AG04449 (cell line): ENCODE measurements at regions not wholly inside any gene's neighbourhood (a gene's known extent, or its start where the extent isn't known, plus 50 kb on each side); places are given as distances from the start of the nearest gene placed in this dataset.

ENCODE experiments used
- CTCF ChIA-PET: fragments of 350-600 bp; formaldehyde crosslinking; extraction: SDS; loops from one replicate; lab custom pipeline; 2021; ENCODE audit warnings: antibody characterized with exemption; lab: Yijun Ruan, JAX
- POLR2A ChIA-PET: fragments of 400-600, 350-600 bp; formaldehyde crosslinking; extraction: SDS; loops from one replicate; lab custom pipeline; 2020; ENCODE audit warnings: antibody characterized with exemption, inconsistent platforms; lab: Yijun Ruan, JAX
- DNase-seq: peaks from one replicate; pipeline ENCODE4 v3.0.0-alpha.2; 2010; ENCODE audit warnings: low read depth, low spot score
- H3K4me3 ChIP-seq: 2 replicates; pipeline ENCODE4 v1.5.1; 2011; ENCODE audit warnings: low read depth, mild to moderate bottlenecking, control low read depth, low read length
- TF ChIP-seq, protein P1 (sequence below): IDR thresholded peaks from one replicate; pipeline ENCODE4 v1.5.1; 2011; ENCODE audit warnings: mild to moderate bottlenecking, moderate library complexity, low read length, control low read depth, inconsistent platforms; ENCODE audit not compliant: insufficient read depth; ENCODE audit errors: missing control alignments

DNA sequence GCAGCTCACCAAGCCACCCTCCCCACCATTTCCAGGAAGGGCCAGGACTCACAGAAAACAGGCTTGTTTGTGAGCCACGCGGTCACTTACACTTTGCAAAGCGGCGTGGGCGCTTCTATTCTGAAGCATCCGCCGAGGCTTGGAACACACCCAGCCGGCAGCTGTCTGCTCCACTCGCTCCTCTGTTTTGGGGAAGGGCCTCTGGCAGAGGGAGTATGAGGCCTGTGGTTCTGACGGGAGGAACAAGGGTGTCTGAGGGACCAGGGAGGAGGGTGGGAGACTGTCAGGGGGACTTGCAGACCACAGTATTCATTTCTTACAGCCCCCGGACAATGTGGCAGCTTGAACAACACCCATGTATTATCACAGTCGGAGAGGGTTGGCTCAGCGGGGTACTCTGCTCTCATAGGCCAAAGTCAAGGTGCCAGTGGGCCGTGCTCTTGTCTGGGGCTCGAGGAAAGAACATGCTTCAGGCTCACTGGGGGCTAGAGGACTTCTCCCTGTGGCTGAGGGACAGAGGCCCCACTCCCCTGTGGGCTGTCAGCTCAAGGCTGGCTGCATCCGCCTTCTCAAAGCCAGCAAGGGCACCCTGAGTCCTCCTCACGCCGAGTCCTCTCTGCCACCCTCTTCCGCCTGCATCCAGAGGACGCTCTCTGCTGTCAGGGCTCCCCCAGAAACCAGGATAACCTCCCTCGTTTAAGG is 60.4 kb upstream of the FAM20C start:
- no peak for DNase-seq
- POLR2A ChIA-PET = no interaction called here
- TF ChIP-seq, protein P1, sequence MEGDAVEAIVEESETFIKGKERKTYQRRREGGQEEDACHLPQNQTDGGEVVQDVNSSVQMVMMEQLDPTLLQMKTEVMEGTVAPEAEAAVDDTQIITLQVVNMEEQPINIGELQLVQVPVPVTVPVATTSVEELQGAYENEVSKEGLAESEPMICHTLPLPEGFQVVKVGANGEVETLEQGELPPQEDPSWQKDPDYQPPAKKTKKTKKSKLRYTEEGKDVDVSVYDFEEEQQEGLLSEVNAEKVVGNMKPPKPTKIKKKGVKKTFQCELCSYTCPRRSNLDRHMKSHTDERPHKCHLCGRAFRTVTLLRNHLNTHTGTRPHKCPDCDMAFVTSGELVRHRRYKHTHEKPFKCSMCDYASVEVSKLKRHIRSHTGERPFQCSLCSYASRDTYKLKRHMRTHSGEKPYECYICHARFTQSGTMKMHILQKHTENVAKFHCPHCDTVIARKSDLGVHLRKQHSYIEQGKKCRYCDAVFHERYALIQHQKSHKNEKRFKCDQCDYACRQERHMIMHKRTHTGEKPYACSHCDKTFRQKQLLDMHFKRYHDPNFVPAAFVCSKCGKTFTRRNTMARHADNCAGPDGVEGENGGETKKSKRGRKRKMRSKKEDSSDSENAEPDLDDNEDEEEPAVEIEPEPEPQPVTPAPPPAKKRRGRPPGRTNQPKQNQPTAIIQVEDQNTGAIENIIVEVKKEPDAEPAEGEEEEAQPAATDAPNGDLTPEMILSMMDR = no peak
- CTCF ChIA-PET = no interaction called here
- no peak overlapping the region for H3K4me3 ChIP-seq

DNA sequence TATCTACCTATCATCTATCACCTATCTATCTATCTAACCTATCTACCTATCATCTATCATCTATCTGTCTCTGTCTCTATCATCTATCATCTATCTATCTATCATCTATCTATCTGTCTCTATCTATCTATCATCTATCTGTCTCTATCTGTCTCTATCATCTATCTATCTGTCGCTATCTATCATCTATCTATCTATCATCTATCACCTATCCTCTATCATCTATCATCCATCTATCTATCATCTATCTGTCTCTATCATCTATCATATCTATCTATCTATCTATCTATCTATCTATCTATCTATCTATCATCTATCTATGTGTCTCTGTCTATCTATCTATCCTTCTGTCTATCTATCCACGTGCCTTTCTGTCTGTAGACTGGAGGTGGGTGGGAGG is 59.5 kb upstream of the FAM20C start:
- ChIA-PET CTCF (no interaction called here), POLR2A (interaction anchor here (1.1 kb wide), 1 partner anchor 14 kb away, joined by 4 read pairs; no protein-coding TSS in a partner anchor)
- no peak for DNase-seq
- no peak overlapping the region for H3K4me3 ChIP-seq
- TF ChIP-seq, protein P1 = no peak

DNA sequence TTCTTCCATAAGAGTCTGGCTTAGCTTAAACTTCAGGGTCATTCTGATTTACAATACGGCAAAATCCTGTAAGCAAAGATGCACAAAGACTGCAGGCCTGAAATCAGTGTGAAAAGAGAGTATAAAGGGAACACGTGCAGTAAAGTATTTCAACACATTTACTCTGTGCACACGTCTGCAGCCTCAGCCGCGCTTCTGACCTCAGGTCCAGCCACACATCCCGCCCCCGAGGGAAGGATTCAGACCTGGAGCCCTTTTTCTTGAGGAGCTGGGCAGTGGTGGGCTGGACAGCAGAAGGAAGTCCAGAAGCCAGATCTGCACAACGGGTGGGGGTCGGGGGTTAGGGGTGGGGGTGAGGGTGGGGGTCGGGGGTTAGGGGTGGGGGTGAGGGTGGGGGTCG is 58.9 kb upstream of the FAM20C start:
- CTCF ChIA-PET = no interaction called here
- POLR2A ChIA-PET = interaction anchor here (1.1 kb wide), 1 partner anchor 14 kb away, joined by 4 read pairs; no protein-coding TSS in a partner anchor
- no peak overlapping the region for H3K4me3 ChIP-seq
- TF ChIP-seq, protein P1 = no peak
- DNase-seq = no peak

DNA sequence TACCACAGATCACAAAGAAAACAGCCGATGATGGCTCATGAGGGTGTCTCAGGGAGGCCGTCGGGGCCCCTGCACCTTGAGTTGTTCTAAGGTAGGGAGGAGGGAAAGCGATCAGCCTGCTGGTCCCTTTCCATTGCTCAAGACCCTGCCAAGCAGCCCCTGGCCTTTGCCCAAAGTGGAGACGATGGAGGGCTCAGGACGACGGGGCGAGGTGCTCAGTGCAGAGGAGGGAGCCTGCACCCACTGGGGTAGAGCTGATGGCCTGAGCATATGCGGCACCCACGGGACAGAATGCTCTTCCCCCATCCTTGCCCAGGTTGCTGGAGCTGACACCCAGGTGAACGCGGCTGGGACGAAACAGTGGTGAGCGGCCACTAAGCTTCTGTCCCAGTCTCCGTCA is 58.3 kb upstream of the FAM20C start:
- ChIA-PET CTCF (no interaction called here), POLR2A (interaction anchor here (1.1 kb wide), 1 partner anchor 13 kb away, joined by 4 read pairs; no protein-coding TSS in a partner anchor)
- DNase-seq = no peak
- TF ChIP-seq, protein P1 = no peak
- no peak overlapping the region for H3K4me3 ChIP-seq

DNA sequence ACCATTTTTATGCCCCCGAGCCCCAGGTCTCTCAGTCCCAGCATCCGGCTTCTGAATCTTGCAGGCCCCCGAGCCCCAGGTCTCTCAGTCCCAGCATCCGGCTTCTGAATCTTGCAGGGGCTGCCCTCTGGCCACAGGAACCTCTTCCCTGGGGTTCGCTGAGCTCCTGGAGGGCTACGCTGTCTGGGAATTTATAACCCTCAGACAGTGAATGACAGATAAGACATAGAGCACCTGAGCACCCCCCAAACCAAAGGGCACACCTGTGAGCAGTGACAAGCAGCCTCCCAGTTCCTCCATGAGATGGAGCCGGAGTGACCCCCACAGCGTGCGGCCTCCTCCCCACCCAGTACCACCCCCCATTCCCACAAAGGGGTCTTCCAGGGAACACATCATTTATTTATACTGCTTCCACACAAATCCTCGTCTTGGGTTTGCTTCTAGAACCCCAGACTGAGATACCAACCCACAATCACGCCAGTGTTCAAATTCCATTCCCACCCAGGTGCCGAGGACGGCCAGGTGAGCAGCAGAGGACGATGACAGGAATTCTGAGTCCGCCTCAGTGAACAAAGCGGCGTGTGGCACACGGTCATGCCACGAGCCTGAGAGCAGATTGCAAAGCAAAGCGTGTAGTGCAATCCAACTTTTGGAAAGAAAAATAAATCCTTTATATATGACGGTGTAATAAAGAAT is 57.7 kb upstream of the FAM20C start:
- no peak overlapping the region for H3K4me3 ChIP-seq
- TF ChIP-seq, protein P1 = no peak
- ChIA-PET CTCF (no interaction called here), POLR2A (no interaction called here)
- no peak for DNase-seq

DNA sequence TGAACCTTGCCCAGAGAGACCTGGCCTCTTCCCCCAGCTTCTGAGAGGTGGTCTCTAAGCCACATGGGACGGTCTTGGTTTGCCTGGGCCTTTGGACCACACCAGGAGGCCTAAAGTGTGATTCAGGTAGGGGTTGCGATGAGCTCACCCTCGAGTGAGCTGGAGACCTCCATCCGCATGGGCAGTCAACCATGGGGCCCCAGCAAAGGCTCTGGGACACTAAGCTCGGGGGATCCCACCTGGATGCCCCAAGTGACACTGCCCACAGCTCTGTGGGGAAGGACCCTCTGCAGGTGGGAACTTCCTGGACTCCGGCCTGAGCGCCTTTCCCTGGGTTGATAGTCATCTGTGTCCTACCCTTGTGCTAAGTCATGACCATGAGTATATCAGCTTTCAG is 57.1 kb upstream of the FAM20C start:
- no peak overlapping the region for H3K4me3 ChIP-seq
- ChIA-PET CTCF (no interaction called here), POLR2A (no interaction called here)
- no peak for DNase-seq
- TF ChIP-seq, protein P1 = no peak
